GM10266 (cell line): ENCODE measurements at regions not wholly inside any gene's neighbourhood (a gene's known extent, or its start where the extent isn't known, plus 50 kb on each side); places are given as distances from the start of the nearest gene placed in this dataset.

Experiments used
- DNase-seq: peaks from one replicate; pipeline ENCODE4 v3.0.0; 2012; ENCODE audit errors: extremely low spot score
- CTCF ChIP-seq: IDR thresholded peaks from 2 replicates; pipeline ENCODE4 v1.5.1; 2012; ENCODE audit warnings: mild to moderate bottlenecking, low read depth; ENCODE audit not compliant: control insufficient read depth, insufficient read depth; ENCODE audit errors: missing control alignments

DNA sequence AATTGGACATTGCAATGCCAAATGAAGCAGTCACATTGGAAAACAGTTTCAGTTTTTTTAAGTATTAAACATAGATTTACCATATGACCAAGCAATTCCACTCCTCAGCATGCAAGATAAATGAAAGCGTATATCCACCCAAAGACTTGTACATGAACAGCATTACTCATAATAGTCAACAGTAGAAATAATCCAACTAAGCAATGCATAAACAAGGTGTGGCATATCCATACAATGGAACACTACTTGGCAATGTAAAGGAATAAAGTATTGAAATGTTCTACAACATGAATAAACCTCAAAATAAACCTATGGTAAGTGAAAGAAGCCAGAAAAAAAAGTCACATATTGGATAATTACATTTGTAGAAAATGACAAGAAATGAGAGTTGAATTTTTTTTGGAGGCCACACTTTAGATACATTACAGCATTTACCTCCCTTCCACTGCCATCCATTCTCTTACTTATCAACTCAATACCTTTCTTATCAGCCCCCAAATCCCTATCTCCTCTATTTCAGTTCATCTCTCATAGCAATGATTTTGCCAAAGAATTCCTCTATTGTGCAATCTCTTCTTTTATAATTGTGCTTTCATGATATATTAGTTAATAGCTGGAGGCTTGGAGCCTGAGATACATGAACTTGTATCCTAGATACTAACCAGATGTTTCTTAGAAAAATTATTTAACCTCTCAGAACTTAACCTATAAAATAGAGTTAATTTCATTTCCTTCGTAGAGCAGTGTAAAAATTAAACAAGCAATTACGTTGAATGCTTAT is 414.2 kb upstream of the C1orf87 start:
- DNase-seq: no peak
- no peak for TF ChIP-seq CTCF

- DNase-seq: no peak
- no peak for TF ChIP-seq CTCF
Observed at GRCh38 chr1:60483509-60483908, 409.9 kb upstream of the C1orf87 start.

DNA sequence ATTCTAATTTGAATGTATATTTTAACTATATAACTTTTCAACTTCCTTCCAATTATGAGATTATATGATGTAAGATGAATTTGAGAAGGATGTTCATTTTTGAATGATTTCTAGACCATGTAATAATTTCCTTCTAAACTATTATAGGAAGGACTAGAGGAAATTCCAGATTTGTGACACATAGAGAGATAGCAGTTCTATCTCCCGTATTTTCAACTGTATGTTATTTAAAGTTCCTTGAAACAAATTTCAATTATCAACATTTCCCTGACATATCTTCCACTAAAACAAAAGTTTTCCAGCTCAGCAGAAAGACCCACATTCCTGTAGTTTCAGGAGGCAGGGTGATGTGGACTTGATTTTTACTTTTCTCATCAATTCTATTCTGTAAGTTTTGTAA is 396.7 kb upstream of the C1orf87 start:
- no peak for TF ChIP-seq CTCF
- DNase-seq: no peak

- no peak for TF ChIP-seq CTCF
- no peak for DNase-seq
Observed at GRCh38 chr1:60463786-60464185, 390.2 kb upstream of the C1orf87 start.

- no peak for TF ChIP-seq CTCF
- DNase-seq: no peak
Observed at GRCh38 chr1:60463146-60463545, 389.6 kb upstream of the C1orf87 start.

DNA sequence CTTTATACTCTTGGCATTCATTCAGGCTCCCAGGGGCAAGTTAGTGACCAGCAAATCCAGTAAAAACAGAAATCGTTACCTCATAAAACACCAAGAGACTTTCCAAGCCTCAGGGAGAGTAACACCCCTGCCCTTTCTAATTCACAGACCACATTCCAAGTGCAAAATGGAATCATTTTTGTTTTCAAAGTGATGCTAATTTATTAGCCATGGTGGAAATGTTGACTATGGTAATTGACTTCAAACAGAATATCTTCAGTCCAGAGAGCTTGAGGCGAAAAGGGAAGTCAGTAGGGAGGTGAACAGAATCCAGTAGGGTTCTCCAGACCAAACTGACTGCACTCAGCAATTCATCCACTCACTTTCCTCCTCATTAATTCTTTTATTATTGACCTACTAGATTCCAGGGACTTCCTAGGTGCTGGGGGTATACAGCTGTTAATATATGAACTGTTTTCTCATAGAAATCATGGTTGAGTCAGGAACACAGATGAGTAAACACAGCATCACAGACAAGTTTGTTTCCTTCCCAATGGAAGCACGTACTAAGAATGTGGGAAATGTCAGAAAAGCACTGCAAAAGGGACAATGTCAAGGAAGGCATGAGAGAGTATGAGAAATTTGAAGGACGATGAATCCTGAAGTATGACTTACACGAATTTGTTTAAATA is 388.5 kb upstream of the C1orf87 start:
- DNase-seq: no peak
- no peak for TF ChIP-seq CTCF

GRCh38 chr1:60458111-60458510 is 384.5 kb upstream of the C1orf87 start:
- no peak for TF ChIP-seq CTCF
- no peak for DNase-seq
